ENCODE measurements at regions not wholly inside any gene's neighbourhood (a gene's known extent, or its start where the extent isn't known, plus 50 kb on each side); places are given as distances from the start of the nearest gene placed in this dataset.
A peak's percentile ranks its signal among the peaks of the same experiment; 100 is the strongest.

DNA sequence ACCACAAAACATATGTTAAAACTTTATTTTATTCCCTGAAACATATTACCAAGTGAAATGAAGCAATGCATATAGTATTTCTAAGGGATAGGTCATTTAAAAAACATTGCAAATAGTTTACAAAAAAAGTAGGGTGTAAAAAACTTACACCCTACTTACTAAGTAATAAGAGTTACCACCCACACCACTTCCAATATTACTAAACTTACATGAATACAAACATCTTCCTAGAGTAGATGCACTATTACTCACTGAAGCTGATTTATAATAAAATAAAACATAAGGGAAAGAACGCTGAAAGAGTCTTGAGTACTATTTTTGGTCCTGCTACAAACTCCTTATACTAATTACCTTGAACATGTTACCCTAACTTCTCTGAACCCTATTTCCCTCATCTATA is 289.4 kb downstream of the HINT1 start:
- Histone ChIP-seq H3K27ac (no peak overlapping the region), H3K36me3 (no peaks in the 10 kb centered on the region), H3K9me3 (peaks cover 0 to 11% (median 0%) of the 10 kb centered on the region in 3 donors), H3K4me1 (no peaks in the 10 kb centered on the region), H3K27me3 (no peaks in the 10 kb centered on the region), H3K4me3 (no peak overlapping the region)
- DNase-seq = no peak
- TF ChIP-seq, protein P1, sequence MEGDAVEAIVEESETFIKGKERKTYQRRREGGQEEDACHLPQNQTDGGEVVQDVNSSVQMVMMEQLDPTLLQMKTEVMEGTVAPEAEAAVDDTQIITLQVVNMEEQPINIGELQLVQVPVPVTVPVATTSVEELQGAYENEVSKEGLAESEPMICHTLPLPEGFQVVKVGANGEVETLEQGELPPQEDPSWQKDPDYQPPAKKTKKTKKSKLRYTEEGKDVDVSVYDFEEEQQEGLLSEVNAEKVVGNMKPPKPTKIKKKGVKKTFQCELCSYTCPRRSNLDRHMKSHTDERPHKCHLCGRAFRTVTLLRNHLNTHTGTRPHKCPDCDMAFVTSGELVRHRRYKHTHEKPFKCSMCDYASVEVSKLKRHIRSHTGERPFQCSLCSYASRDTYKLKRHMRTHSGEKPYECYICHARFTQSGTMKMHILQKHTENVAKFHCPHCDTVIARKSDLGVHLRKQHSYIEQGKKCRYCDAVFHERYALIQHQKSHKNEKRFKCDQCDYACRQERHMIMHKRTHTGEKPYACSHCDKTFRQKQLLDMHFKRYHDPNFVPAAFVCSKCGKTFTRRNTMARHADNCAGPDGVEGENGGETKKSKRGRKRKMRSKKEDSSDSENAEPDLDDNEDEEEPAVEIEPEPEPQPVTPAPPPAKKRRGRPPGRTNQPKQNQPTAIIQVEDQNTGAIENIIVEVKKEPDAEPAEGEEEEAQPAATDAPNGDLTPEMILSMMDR (IDR thresholded peaks at IDR 0.05) = no peak
- intact Hi-C loops (cut with DNase I; ENCODE audit: low total_unique reads) = no loop called here

DNA sequence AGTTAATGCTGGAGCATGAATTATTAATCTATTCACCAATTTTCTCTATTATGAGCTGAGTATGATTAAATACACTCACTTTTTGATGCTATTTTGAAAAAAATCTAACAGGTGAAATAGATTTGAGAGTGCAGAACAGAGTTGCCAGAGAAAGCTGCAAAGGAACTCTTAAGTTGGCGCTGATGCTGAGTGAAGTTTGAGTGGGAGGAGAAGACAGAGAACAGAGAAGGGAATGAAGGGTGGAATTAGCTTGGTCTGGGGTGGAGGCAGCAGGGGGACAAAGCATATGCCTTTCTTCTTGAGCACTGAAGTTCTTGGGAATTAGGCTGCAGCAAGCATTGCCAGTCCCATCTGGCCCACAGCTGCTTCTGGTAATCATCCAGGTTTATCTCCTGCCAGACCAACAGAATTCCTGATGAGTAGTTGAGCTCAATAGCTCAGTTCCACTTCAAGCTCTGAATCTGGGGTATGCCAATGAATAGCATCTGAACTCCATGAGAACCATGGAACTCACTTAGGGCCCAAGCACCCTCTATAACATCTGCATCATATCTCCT is 290.1 kb downstream of the HINT1 start:
- Histone ChIP-seq H3K27me3 (no peaks in the 10 kb centered on the region), H3K9me3 (peaks cover 0 to 11% (median 0%) of the 10 kb centered on the region in 3 donors), H3K36me3 (no peaks in the 10 kb centered on the region), H3K4me3 (no peak overlapping the region), H3K27ac (no peak overlapping the region), H3K4me1 (no peaks in the 10 kb centered on the region)
- DNase-seq = no peak
- intact Hi-C loops (cut with DNase I; ENCODE audit: low total_unique reads) = no loop called here
- TF ChIP-seq, protein P1 (IDR thresholded peaks at IDR 0.05) = no peak

DNA sequence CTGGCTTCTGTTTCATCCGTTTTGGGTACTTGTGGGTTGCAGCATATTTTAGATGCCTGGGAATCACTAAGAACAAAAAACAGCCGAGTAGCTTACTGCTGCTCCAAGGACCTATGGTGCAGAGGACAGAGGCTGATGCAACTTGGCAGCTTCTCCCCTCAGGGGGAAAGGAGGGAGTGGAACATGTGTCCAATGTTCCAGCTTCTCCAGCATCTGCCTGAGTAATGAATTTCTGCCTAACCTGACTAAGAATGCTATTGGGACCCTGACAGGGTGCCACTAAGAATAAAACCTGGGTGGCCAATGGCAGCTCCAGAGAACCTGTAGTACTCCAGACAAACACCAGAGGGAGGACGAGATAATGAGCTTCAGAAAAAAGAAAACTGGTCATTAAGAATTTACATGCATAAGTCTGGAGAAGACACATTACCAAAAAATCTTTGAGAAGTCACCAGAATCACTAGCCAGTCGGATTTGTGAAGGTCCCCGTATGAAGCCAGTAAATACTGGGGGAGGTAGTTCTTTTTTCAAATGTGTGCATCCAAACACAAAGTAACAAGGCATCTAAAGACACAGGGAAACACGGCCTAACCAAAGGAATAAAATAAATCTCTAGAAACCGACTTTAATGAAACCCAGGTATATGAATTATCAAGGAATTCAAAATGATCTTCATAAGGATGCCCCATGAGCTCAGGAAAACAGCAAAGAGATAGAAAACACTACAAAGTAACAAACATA is 293.5 kb downstream of the HINT1 start:
- Histone ChIP-seq H3K4me1 (peaks cover 0 to 12% (median 2%) of the 10 kb centered on the region in 4 donors), H3K36me3 (no peaks in the 10 kb centered on the region), H3K27me3 (no peaks in the 10 kb centered on the region), H3K9me3 (no peaks in the 10 kb centered on the region), H3K27ac (no peak overlapping the region), H3K4me3 (no peak overlapping the region)
- intact Hi-C loops (cut with DNase I; ENCODE audit: low total_unique reads) = no loop called here
- TF ChIP-seq, protein P1 (IDR thresholded peaks at IDR 0.05) = no peak
- peak in 1 of 2 donors; percentile 36 for DNase-seq

DNA sequence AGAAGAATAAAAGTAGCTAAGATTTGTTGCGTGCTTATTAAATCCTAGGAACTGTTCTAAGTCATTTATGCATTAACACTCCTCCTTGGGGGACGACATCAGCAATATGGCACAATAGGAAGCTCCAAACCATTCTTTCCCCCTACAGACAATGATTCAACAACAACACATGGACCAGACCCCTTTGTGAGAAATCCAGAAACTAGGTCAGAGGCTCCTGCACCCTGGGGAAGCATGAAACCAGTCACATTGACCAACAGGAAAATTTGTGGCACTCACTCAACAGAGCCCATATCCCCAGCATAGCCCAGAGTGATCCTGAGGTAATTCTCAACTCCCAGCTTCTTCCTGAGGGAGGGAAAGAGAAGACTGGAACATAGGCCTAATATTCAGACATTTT is 294.4 kb downstream of the HINT1 start:
- H3K4me3 ChIP-seq = no peak overlapping the region
- H3K9me3 ChIP-seq = no peaks in the 10 kb centered on the region
- H3K27ac ChIP-seq = no peak overlapping the region
- H3K36me3 ChIP-seq = no peaks in the 10 kb centered on the region
- H3K27me3 ChIP-seq = no peaks in the 10 kb centered on the region
- intact Hi-C loops (cut with DNase I; ENCODE audit: low total_unique reads) = no loop called here
- no peak for DNase-seq
- TF ChIP-seq, protein P1 (IDR thresholded peaks at IDR 0.05) = no peak
- peaks cover 0 to 12% (median 2%) of the 10 kb centered on the region in 4 donors for H3K4me1 ChIP-seq

DNA sequence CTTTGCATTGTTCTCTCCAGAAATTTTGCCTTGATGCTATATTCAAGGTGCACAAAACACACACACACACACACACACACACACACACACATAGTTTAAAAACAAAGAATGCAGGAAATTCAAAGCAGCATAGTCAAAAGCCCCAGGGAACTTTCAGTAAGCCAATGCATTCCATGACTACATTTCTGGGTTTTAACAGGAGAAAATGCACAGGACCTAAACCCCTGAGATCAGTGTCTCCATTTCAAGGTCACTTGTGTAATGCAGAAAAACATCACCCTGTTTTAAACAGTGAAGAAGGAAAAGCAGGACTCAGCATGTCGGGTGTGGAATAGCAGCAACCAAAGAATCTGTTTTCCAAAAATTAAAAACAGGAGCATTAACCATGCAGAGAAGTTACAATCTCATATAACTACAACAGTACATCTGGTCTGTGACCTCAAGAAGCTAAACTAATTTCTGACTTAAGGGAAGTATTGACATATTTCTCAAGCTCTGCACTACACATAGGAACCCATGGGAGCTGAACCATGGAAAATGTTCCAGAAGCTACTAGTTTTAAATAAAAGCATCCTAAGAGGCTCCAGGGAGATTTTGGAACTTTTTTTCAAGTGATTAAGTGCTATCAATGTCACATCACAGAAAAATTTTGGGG is 296.7 kb downstream of the HINT1 start:
- no peaks in the 10 kb centered on the region for H3K36me3 ChIP-seq
- H3K9me3 ChIP-seq = no peaks in the 10 kb centered on the region
- H3K4me3 ChIP-seq = no peak overlapping the region
- peaks cover 0 to 12% (median 2%) of the 10 kb centered on the region in 4 donors for H3K4me1 ChIP-seq
- TF ChIP-seq, protein P1 (IDR thresholded peaks at IDR 0.05) = no peak
- no peak overlapping the region for H3K27ac ChIP-seq
- no peaks in the 10 kb centered on the region for H3K27me3 ChIP-seq
- DNase-seq = no peak
- intact Hi-C loops (cut with DNase I; ENCODE audit: low total_unique reads) = no loop called here

Measured in tibial artery (tissue), 4 donors.